Activated B cell treated with CpG ODN at 0.5 μM for 24 hours (primary cell): ENCODE measurements at regions not wholly inside any gene's neighbourhood (a gene's known extent, or its start where the extent isn't known, plus 50 kb on each side); places are given as distances from the start of the nearest gene placed in this dataset.

Source experiments
- ATAC-seq: fragments of 200-7000 bp; cut with Tn5 transposase; one replicate; pipeline ENCODE4 v1.10.0; 2021; ENCODE audit warnings: low read depth, mild to moderate bottlenecking, moderate library complexity
- CTCF ChIA-PET: fragments of 350-600 bp; sonication (Branson Sonifier 250); formaldehyde crosslinking; loops from one replicate; lab custom pipeline; 2021; ENCODE audit warnings: antibody characterized with exemption; lab: Charles Lee
- POLR2A ChIA-PET: fragments of 350-600 bp; sonication (Branson Sonifier 250); formaldehyde crosslinking; loops from one replicate; lab custom pipeline; 2021; ENCODE audit warnings: antibody characterized with exemption; lab: Charles Lee
- DNase-seq: peaks from one replicate; pipeline ENCODE4 v3.0.0; 2022
- H3K27ac Mint-ChIP-seq: one replicate; pipeline ENCODE4 v1.8.0; 2020; ENCODE audit warnings: mixed read lengths
- H3K27me3 Mint-ChIP-seq: one replicate; pipeline ENCODE4 v1.8.0; 2021; ENCODE audit warnings: mixed read lengths
- H3K36me3 Mint-ChIP-seq: one replicate; pipeline ENCODE4 v1.8.0; 2021; ENCODE audit warnings: low read depth, mixed read lengths
- H3K4me1 Mint-ChIP-seq: one replicate; pipeline ENCODE4 v1.8.0; 2021; ENCODE audit warnings: mixed read lengths
- H3K4me3 Mint-ChIP-seq: one replicate; pipeline ENCODE4 v1.8.0; 2020; ENCODE audit warnings: mild to moderate bottlenecking, mixed read lengths
- H3K9me3 Mint-ChIP-seq: one replicate; pipeline ENCODE4 v1.8.0; 2020; ENCODE audit warnings: mixed read lengths
- intact Hi-C: fragments of 100-400 bp; cut with micrococcal nuclease; formaldehyde crosslinking; loops from one replicate; pipeline ENCODE4 v1.15.1; 2024
- TF ChIP-seq, protein P1 (sequence below): fragments of 200-600 bp; IDR thresholded peaks from one replicate; pipeline ENCODE4 v1.8.0; 2022; ENCODE audit warnings: antibody characterized with exemption, mild to moderate bottlenecking

DNA sequence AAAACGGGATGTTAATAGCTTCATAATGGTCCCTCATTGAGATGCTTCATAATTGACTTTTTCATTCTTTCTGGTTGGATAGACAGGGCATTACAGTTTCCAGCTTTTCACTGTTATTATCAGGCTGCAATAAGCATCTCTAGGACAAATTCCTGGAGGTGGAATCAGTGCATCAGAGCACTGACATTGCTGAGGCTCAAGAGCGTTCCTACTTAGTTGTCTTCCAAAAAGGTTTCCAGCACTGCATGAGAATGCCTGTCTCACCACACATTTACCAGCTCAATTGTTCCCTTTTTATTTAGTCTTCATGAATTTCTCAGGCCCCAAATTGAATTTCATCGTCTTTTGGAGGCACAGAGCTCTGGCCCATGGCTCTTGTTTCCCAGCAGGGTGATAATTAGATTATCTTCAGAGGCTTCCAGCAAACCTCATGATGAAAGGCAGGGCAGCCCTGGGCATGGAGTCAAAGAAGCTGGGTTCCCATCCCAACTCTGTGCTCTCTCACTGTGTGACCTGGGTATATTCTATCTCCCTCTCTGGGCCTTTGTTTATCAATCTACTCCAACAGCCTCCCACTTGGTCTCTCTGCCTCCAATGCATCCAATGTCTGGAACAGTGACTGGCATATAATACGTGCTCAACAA is 451.4 kb downstream of the PTPRU start:
- TF ChIP-seq, protein P1, sequence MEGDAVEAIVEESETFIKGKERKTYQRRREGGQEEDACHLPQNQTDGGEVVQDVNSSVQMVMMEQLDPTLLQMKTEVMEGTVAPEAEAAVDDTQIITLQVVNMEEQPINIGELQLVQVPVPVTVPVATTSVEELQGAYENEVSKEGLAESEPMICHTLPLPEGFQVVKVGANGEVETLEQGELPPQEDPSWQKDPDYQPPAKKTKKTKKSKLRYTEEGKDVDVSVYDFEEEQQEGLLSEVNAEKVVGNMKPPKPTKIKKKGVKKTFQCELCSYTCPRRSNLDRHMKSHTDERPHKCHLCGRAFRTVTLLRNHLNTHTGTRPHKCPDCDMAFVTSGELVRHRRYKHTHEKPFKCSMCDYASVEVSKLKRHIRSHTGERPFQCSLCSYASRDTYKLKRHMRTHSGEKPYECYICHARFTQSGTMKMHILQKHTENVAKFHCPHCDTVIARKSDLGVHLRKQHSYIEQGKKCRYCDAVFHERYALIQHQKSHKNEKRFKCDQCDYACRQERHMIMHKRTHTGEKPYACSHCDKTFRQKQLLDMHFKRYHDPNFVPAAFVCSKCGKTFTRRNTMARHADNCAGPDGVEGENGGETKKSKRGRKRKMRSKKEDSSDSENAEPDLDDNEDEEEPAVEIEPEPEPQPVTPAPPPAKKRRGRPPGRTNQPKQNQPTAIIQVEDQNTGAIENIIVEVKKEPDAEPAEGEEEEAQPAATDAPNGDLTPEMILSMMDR: no peak
- intact Hi-C loops: no loop called here
- ChIA-PET POLR2A (no interaction called here), CTCF (no interaction called here)
- H3K4me1 Mint-ChIP-seq: peaks cover 17% of the 10 kb centered on the region
- no peak overlapping the region for H3K27ac Mint-ChIP-seq
- no peaks in the 10 kb centered on the region for H3K9me3 Mint-ChIP-seq
- H3K4me3 Mint-ChIP-seq: no peak overlapping the region
- ATAC-seq (no peak), DNase-seq (no peak)
- H3K27me3 Mint-ChIP-seq: peaks cover 6% of the 10 kb centered on the region
- H3K36me3 Mint-ChIP-seq: no peaks in the 10 kb centered on the region

DNA sequence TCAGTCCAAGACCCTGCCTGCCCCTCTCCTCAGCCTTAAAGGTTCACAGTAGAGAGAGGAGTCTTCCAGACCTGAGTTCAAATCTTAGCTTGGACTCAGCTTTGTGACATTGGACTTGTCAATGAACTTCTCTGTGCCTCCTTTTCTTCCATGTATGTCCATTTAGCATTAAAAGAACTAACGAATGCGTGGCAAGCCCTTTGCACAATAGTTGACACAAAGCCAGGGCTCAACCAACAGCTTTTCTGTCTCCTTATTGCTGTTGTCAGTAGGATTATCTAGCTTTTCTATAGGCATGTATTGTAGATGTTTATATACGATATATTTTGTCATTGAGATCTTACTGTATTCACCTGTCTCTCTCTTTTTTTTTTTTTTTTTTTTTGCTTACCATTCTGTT is 450.8 kb downstream of the PTPRU start:
- Mint-ChIP-seq H3K27ac (no peak overlapping the region), H3K4me3 (no peak overlapping the region), H3K9me3 (no peaks in the 10 kb centered on the region), H3K4me1 (peaks cover 14% of the 10 kb centered on the region), H3K36me3 (no peaks in the 10 kb centered on the region), H3K27me3 (peaks cover 6% of the 10 kb centered on the region)
- intact Hi-C loops: no loop called here
- TF ChIP-seq, protein P1: no peak
- CTCF ChIA-PET: no interaction called here
- DNase-seq (no peak), ATAC-seq (no peak)
- POLR2A ChIA-PET: no interaction called here

DNA sequence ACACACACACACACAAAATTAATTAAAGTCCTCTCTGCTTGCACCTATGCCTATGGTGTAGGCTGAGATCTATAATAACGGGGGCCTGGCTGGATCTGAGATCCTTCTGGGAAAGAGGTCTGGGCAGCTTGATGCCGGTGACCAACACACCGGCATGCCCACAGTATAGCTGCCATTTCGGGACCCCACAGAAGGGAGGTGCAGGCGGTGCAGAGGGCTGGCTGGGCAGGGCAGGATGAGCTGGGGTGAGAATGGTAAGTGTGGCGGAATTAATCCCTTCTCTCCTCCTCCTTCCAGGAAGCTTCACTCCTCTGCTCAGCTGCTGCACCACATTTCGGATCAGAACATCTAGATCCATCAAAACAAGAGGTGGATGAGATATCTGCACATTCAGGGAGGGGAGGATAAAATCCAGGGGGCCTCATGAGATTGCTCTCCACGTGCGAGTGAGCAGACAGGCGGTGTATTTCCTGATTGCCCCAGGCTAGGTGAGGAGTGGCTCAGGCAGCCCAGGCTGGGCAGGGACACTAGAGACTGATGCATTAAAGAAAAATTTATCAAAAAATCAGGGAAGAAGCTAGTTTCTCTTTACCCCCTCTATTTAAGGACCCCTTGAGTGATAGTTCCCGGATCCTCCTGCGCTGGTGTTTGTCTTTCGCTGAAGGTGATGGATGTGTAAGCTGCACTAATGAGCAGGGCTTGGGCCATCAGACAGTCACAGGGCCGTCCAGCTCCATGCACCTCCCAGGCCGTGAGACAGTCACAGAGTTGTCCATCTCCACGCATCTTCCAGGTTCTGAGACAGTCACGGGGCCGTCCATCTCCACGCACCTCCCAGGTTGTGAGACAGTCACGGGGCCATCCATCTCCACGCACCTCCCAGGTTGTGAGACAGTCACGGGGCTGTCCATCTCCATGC is 449.9 kb downstream of the PTPRU start:
- DNase-seq (no peak), ATAC-seq (no peak)
- Mint-ChIP-seq H3K27ac (no peak overlapping the region), H3K36me3 (no peaks in the 10 kb centered on the region), H3K9me3 (no peaks in the 10 kb centered on the region), H3K4me1 (peaks cover 5% of the 10 kb centered on the region), H3K4me3 (no peak overlapping the region), H3K27me3 (peaks cover 6% of the 10 kb centered on the region)
- intact Hi-C loops: no loop called here
- CTCF ChIA-PET: no interaction called here
- POLR2A ChIA-PET: no interaction called here
- TF ChIP-seq, protein P1: no peak

DNA sequence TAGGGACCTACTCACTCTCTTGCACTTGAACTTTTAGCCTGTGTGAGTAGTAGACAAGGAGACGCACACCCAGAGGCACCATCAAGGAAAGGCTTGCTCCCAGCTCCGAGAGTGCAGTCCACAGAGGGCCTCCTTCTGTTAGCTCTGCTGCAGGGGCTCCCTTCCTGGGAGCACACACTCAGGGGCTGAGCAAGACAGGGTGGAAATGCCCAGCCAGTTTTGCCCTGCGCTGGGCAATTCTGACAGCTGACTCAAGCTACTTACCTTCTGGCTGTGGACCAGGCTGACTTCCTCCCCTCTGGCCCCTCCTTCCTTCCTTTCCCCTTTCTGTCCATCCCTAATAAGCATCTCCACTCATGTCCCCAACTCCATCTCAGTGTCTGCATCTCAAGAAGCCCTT is 449.1 kb downstream of the PTPRU start:
- ChIA-PET CTCF (no interaction called here), POLR2A (no interaction called here)
- H3K9me3 Mint-ChIP-seq: no peaks in the 10 kb centered on the region
- H3K4me1 Mint-ChIP-seq: peaks cover under 1% of the 10 kb centered on the region
- no peak overlapping the region for H3K27ac Mint-ChIP-seq
- H3K4me3 Mint-ChIP-seq: no peak overlapping the region
- no peak for DNase-seq
- ATAC-seq: no peak
- TF ChIP-seq, protein P1: no peak
- H3K27me3 Mint-ChIP-seq: peaks cover 8% of the 10 kb centered on the region
- intact Hi-C loops: no loop called here
- H3K36me3 Mint-ChIP-seq: no peaks in the 10 kb centered on the region

DNA sequence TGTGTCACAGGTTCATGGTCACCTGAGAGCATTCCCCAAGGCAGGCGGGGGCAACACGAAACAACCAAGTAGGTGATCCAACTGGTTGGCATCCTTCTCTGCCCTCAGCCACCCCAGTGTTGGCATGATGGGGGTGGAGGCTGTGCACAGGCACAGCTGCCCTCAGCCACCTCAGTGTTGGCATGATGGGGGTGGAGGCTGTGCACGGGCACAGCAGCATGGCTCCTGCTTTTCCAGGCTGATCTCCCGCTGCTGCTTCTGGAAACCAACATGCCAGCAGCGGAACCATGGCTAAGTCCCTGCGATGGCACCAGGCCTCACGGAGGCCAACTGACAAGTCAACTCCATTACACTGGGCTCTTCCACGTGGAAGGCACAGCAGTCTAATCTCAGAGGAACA is 447.8 kb downstream of the PTPRU start:
- ATAC-seq (no peak), DNase-seq (no peak)
- H3K4me3 Mint-ChIP-seq: no peak overlapping the region
- TF ChIP-seq, protein P1: no peak
- no peaks in the 10 kb centered on the region for H3K36me3 Mint-ChIP-seq
- ChIA-PET POLR2A (no interaction called here), CTCF (no interaction called here)
- H3K27me3 Mint-ChIP-seq: peaks cover 8% of the 10 kb centered on the region
- no peak overlapping the region for H3K27ac Mint-ChIP-seq
- no peaks in the 10 kb centered on the region for H3K9me3 Mint-ChIP-seq
- H3K4me1 Mint-ChIP-seq: no peaks in the 10 kb centered on the region
- intact Hi-C loops: no loop called here
